NCI-H774 (cell line): ENCODE measurements at regions not wholly inside any gene's neighbourhood (a gene's known extent, or its start where the extent isn't known, plus 50 kb on each side); places are given as distances from the start of the nearest gene placed in this dataset.

Experiments
- DNase-seq: peaks from one replicate; lab custom pipeline; 2025; lab: John Stamatoyannopoulos, UW

DNA sequence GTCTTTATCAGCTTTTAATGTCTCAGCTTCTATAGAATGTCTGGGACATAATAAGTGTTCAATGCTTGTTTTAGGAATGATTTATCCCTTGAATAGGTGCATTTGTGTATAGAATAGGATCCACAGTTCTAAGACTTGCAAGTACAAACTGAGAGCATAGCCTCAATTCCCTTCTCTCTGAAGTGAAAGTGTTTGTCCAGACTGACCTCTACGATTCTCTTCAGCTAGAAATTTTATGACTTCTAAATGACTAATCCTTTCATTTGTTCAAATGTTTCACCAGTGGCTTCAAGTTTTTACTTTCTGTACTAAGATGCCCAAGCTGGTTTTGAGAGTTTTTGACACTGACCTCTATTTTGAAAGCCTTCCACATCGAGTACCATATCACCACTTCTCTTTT, 608.2 kb upstream of the ADGRL4 start:
- DNase-seq: no peak

DNA sequence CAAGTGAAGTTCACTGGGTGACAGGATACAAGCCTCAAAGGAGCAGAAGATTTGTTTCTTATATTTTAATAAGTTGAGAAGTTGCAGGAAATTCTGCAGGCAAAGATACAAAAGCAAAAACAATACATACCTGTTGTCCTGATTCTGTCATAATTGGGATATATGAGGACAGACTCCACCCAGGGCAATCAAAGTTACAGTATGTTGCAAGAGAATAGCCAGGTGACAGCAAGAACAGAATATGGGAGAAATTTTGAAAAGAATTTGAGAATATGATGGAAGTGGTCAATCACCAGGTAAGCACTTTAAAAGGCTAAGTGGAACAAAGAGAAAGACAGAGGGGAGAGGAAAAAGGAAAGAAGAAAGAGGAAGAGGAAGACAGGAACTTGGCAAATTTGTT, 607.6 kb upstream of the ADGRL4 start:
- DNase-seq: no peak

- no peak for DNase-seq
Measured at GRCh38 chr1:79613046-79613445, 606.5 kb upstream of the ADGRL4 start.

DNA sequence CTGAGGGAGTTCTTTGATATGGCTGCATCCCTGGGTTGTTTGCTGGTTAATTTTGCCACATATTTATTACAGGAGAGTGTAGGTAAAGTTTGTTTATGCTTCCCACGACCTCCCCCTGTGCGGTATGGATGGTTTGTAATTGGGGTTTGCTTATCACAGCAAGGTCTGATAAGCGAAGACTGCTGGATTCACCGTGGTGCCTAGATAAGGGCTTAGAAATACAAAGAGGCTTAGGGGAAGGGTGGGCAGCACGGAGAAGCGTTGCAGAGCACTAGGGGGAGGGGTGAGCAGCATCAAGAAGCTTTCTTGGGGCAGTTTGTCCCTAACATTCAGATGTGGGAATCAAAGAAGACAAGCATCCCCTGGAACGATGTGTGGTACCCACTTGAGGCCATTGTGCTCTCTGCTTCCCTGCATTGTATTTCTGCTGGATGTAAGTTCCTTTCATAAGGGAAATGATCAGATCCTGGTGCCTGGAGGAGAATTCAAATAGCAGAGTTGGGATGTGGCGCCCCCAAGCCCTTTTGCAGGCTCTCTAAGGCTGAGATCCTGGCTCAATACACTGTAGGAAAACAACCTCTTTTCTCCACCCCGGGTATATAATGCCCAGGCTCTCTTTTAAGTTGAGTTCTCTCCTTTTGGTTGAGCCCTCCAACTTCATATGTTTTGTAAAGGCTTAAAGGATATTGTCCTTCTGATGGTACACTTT, 598.1 kb upstream of the ADGRL4 start:
- DNase-seq: no peak

DNA sequence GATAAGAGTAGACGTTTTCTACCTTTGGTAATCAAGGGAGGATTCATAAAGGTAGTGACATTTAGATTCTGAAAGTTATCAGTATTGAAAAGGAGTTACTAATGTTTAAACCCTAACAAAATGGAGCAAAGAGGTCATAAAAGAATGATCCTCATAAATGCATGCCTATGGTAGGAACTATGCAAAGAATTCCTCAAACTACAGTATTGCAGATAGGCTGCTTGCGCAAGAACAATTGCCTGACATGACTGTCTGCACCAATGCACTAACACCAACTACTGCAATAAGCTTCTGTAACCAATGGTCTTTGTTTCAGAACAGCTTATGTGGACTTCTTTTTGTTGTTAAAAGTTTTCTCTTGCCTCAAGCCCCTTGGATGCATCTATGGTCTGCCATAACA, 597.3 kb upstream of the ADGRL4 start:
- no peak for DNase-seq

- DNase-seq: no peak
Measured at GRCh38 chr1:79599257-79599656, 592.7 kb upstream of the ADGRL4 start.

DNA sequence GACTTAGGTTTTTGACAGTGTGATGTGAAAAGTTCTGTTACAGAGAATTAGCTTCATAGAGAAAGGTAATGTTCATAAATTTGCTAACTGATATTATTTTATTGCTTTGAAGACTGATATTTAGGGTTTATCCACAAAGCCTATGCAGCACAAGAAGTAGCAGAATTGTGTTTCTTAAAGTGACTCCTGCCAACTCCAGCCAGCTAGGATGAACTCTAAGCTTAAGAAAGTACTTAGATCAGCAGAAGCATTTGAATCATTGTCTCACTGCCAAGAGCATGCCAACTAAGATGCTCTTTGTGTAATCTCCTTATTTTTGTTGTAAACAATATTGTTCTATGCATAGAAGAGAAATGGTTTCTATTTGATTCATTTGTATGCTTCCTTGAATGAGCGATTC, 589.4 kb upstream of the ADGRL4 start:
- DNase-seq: no peak

DNA sequence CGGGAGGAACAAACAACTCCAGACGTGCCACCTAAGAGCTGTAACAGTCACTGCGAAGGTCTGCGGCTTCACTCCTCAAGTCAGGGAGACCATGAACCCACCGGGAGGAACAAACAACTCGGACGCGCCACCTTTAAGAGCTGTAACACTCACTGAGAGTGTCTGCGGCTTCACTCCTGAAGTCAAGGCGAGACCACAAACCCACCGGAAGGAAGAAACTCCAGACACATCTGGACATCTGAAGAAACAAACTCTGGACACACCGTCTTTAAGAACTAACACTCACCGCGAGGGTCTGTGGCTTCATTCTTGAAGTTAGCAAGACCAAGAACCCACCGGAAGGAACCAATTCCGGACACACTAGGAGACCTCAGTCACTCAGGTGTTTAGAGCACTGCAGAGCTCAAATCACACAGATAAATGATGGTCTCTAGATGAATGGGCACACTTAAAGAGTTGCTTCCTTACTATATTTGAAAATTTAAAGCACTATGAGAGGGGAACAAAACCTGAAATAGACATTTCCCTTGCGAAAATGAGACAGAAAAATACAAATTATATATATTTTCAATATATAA, 587.7 kb upstream of the ADGRL4 start:
- DNase-seq: no peak

DNA sequence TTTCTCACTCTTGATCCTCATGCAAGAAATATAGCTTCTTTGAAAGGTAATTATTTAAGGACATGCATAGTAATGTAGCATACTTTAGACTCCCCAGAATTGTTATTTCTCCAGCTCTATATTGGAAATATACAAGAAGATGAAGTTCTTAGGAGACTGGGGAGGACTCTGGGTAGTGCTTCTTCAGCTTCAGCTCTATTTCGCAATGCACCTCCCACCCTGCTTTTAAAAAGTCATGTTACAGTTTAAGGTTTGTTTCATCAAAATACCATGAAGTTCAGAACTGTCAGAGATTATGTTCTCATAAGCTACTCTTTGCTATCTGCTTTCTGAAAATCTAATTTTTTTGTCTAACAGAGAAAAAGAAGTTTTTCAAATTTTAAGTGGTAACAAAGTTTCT, 586.2 kb upstream of the ADGRL4 start:
- no peak for DNase-seq

DNA sequence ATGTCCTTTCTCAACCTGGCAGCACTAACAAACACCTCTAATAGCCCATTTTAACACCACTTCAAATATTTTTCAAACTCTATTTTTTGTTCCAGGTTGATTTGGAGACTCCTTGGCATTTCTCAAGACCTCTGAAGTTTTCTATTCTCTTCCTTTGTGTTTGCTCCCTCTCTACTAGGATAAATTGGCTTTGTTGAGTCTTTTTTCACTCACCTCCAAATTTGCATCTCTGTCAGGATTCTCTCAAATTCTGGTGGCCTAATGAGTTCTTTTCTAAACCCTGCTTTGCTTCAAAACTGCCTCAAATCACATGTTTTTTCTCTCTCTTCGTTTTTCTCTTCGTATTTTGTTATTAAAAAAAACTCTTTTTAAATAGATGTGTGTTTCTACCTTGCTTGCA, 582.2 kb upstream of the ADGRL4 start:
- DNase-seq: no peak

- DNase-seq: no peak
Measured at GRCh38 chr1:79587229-79587628, 580.7 kb upstream of the ADGRL4 start.

DNA sequence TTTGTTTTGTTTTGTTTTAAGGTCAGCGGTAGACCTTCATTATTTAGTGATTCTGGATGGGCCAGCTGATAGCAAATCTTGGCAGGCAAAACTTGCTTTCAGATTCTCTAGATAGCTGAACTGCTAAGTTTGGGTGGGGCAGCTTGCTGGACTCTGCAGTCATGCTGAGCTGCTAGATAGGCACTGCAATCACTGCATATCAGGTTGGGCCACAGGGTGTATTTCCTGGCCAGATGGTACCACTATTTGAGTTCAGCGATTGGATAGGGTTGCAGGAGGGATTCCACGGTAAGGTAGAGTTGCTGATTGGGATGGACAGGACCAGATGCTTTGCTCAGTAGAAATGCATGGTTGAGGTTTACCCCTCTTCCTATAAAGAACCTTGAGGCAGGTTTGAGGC, 579.3 kb upstream of the ADGRL4 start:
- no peak for DNase-seq

- no peak for DNase-seq
Measured at GRCh38 chr1:79575424-79575823, 568.9 kb upstream of the ADGRL4 start.

DNA sequence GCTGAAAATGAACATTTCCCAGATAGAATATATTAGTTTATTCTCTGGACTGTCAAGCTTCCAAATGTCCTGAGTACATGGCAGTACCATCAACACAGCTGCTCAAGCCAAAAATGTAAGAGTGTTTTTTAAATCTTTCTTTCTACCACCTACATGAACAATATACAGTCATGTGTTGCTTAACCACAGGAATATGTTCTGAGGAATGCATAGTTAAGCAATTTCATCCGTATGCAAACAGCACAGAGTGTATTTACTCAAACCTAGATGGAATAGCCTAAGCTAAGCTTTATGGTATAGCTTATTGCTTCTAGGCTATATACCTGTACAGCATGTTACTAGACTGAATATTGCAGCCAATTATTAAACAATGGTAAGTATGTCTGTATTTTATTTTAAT, 561.9 kb upstream of the ADGRL4 start:
- DNase-seq: no peak

DNA sequence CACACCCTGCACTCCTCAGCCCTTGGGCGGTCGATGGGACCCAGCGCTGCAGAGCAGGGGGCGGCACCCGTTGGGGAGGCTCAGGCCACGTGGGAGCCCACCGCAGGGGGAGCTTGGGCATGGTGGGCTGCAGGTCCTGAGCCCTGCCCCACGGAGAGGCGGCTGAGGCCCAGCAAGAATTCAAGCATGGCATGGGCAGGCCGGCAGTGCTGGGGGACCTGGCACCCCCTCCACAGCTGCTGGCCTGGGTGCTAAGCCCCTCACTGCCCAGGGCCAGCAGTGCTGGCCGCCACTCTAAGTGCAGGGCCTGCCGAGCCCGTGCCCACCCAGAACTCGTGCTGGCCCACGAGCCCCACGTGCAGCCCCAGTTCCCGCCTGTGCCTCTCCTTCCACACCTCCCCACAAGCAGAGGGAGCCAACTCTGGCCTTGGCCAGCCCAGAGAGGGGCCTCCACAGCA, 555.0 kb upstream of the ADGRL4 start:
- DNase-seq: no peak

DNA sequence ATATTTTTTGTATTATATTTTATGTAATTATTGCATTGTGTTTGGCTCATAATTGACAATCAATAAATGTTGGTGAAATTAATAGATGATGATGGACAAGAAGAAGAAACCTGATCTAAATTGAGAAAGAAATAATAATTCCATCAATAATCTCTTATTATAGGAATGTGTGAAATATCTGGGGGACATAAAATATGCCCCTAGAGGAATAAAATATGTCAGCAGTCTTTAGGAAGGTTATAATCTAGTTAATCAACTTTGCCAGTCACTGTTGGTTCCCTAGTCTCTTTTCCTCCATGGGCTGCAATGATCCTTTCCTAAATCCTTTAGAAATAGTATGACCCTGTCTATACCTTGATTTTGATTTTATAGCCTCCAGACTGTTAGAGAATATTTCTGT, 549.7 kb upstream of the ADGRL4 start:
- no peak for DNase-seq

GRCh38 chr1:79554688-79555087, 548.2 kb upstream of the ADGRL4 start:
- DNase-seq: no peak

DNA sequence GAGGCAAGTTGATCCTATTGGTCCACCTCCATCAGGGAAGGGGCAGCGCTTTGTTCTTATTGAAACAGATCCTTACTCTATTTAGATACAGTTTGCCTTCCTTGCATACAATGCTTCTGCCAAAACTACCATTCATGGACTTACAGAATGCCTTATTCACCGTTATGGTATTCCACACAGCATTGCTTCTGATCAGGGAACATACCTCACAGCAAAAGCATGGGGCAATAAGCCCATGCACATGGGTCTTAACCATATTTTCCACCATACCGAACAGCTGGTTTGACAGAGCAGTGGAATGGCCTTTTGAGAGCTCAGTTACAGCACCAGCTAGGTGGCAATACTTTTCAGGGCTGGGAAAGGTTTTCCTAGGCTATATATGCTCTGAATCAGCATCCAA, 544.8 kb upstream of the ADGRL4 start:
- no peak for DNase-seq

DNA sequence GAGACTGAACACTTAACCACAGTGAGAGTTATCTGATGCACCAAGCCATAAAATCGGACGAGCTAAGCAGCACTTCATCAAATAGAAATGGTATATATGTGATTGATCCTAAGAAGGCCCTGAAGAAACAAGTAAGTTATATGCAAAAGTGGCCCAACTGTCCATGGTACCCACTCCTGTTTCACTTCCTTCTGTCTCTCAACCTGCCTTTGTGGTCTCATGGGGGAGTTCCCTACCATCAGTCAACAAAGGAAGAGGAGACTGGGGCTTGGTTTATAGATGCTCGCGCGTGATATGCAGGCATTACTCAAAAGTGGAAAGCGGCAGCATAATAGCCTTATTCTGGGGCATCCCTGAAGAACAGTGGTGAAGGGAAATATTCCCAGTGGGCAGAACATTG, 543.9 kb upstream of the ADGRL4 start:
- no peak for DNase-seq

GRCh38 chr1:79549201-79549600, 542.7 kb upstream of the ADGRL4 start:
- no peak for DNase-seq

DNA sequence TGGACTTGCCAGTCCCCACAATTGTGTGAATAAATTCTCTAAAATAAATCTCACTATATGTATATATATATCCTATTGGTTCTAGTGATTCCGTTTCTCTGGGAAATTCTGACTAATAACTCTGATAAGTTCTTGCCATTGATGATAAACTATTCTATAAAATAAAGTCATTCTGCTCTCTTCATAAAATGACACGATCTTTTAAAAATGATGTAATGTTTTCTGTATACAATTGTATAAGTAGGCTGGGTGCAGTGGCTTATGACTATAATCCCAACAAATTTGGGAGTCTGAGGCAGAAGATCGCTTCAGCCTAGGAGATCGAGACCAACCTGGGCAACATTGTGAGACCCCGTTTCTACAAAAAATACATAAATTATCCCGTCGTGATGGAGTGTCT, 541.0 kb upstream of the ADGRL4 start:
- DNase-seq: no peak

GRCh38 chr1:79543394-79543793, 536.9 kb upstream of the ADGRL4 start:
- DNase-seq: no peak

DNA sequence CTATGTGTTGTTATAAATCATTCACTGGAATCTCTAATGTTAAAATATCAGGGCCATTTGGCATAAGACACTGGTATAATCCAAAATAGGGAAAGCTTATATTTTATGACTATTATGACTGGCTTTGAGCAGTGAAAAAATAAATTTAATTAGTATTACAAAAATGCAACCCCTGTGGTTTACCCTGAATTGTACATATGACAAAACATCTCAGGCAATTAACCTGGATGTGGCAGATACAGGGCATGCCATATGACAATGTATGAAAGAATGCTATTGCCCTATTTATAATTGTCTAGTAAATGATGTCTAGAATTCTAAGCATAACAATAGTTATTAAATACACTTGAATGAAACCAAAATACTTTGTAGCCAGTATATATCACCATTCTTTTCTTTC, 532.5 kb upstream of the ADGRL4 start:
- no peak for DNase-seq

DNA sequence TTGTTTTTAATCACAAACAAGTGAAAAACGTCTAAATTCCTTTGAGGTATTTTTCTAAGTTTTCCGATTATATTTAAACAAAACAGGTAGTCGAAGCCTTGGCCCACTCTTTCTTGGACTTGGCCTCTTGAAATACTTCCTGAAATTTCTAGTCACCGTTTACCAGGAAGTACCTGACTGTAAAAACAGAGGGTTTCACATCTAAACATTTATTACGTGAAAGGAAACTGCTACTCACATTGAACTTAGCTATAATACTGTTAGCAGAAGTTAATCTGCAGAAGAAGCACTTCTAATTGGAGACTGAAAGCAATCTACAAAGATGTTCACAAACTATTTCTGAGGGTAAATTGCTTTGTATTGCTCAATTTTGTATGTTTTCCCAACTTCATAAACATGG, 526.0 kb upstream of the ADGRL4 start:
- no peak for DNase-seq
